ENCODE measurements at regions not wholly inside any gene's neighbourhood (a gene's known extent, or its start where the extent isn't known, plus 50 kb on each side); places are given as distances from the start of the nearest gene placed in this dataset.
"Not testable (repeated sequence)": the region's sequence is repeated elsewhere in the genome, so short reads cannot be mapped to it uniquely, and the experiment has no call there.

DNA sequence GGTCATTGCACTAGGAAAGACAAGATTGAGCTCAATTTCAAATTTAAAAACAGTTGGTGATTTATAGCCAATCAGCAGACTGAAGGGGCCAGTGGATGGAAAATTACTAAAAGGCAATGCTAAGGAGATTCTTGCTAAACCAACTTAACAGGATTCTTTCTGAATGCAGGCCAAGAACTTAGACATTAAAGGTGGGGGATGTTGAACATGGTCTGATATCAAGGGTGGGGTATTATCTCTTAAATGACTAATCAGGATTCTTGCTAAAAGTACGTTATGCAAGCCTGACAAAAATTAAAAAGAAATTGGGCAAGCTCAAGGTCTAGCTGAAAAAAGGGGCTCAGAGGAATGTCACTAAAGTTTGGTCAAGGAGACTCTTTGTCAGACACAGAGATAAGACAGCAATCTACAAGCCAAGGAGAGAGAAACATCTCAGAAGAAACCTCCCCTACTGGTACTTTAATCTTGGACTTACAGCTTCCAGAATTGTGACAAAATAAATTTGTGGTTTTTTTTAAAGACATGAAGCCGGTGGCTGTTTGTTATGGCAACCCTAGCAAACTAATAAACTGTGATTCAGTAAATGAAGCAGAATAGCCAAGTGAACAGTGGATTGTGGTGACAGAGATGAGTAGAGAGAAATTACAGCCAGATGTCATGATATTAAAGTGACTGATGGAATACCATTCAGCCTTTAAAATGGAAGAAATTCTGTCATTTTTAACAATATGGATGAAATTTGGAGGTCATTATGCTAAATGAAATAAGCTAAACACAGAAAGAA, 120.3 kb upstream of the KLHL4 start:
- DNase-seq (ENCODE audit: low read depth) = peak; percentile 41
- no peak overlapping the region for H3K4me3 ChIP-seq (ENCODE audit: low read depth, low read length)
- TF ChIP-seq, protein P1, sequence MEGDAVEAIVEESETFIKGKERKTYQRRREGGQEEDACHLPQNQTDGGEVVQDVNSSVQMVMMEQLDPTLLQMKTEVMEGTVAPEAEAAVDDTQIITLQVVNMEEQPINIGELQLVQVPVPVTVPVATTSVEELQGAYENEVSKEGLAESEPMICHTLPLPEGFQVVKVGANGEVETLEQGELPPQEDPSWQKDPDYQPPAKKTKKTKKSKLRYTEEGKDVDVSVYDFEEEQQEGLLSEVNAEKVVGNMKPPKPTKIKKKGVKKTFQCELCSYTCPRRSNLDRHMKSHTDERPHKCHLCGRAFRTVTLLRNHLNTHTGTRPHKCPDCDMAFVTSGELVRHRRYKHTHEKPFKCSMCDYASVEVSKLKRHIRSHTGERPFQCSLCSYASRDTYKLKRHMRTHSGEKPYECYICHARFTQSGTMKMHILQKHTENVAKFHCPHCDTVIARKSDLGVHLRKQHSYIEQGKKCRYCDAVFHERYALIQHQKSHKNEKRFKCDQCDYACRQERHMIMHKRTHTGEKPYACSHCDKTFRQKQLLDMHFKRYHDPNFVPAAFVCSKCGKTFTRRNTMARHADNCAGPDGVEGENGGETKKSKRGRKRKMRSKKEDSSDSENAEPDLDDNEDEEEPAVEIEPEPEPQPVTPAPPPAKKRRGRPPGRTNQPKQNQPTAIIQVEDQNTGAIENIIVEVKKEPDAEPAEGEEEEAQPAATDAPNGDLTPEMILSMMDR (IDR thresholded peaks at IDR 0.05; ENCODE audit: insufficient read depth, low read depth, low read length) = no peak

DNA sequence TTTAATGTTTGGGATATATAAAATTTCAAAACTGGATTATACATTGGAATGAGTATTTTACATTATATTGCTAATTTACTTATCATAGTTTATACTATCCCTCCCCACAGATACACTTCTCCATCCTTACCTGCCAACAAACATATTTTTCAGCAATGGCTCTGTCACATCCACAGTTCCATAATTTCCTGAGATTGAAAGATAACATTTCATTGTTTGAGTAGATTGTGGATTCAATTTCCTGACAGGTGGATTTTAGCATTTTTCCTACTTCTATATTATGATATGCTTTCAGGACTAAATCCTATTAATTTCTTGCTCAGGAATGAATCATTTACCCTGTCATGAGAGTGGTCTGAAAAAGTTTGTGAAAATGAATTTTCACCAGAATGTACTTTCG, 115.3 kb upstream of the KLHL4 start:
- H3K4me3 ChIP-seq (ENCODE audit: low read depth, low read length) = no peak overlapping the region
- TF ChIP-seq, protein P1 (IDR thresholded peaks at IDR 0.05; ENCODE audit: insufficient read depth, low read depth, low read length) = no peak

DNA sequence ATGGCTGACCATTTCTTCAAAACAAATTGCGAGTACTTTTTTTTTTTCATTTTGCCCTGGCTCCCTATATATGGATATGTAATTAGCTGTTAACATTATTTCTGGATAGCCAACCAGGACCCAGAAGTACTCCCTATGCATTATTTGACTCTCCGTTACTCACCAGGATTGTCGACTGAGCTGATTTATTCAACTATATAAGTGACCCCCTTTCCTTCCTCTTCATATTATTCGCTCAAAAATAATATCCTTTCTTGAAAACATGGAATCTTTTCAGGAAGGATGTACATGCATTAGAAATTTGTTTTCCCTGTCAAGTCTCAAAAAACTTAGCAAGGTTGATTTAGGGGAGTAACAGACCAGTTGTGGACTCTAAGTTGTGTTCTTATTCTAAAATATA, 114.1 kb upstream of the KLHL4 start:
- TF ChIP-seq, protein P1 (IDR thresholded peaks at IDR 0.05; ENCODE audit: insufficient read depth, low read depth, low read length) = no peak
- no peak overlapping the region for H3K4me3 ChIP-seq (ENCODE audit: low read depth, low read length)
- no peak for DNase-seq (ENCODE audit: low read depth)

More for the DNA sequence above, 115.3 kb upstream of the KLHL4 start:
- no peak for DNase-seq (ENCODE audit: low read depth)

DNA sequence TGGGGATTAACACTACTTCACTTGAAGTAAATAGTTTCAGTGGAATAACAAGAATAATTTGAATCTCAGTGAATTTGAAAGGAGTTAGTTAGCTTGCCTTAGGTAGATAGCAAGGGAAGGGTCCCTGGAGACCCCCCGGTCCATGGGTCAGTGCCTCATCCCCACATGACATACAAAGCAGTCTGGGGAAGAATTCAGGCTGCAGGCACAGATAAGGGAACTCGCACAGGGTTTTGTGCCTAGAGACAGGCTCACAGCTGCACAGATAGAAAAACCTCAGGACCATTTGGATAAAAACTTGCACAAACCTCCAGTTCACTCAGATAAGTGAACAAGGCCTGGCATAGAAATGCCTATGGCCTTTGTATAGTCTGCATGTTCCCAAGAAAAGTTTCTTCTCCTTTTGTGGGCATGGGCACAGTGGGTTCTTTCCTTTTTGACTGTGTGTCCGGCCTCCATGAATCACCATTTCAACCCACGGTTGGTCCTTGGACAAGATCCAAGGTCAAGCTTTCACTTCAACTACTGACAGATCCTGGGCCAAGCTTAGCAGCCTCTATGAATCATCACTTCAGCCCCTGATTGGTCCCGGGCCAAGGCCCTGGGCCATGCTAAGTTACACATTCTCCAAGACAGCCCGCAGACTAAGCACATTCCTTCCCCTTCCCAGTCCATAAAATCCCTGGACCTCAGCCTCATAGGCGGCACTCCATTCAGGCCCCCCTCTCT, 108.3 kb upstream of the KLHL4 start:
- no peak overlapping the region for H3K4me3 ChIP-seq (ENCODE audit: low read depth, low read length)
- DNase-seq (ENCODE audit: low read depth) = peak; percentile 86
- TF ChIP-seq, protein P1 (IDR thresholded peaks at IDR 0.05; ENCODE audit: insufficient read depth, low read depth, low read length) = no peak

DNA sequence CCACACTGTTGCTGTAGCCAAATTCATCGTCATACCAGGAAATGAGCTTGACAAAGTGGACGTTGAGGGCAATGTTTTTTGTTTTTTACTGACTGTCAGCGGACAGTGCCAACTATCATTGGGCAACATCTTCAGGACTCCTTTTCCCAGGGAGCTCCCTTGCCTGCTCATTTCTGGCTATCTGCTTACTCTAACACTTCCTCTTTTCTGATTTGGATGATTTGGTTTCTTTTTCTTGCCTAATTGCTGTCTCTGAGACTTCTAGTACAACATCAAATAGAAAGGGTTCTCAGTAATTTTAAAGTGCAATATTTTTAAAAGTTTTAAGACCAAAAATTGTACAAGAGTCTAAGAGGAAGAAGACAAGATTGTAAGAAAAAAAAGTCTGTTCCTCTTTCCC, 92.0 kb upstream of the KLHL4 start:
- no peak overlapping the region for H3K4me3 ChIP-seq (ENCODE audit: low read depth, low read length)
- DNase-seq (ENCODE audit: low read depth) = no peak
- TF ChIP-seq, protein P1 (IDR thresholded peaks at IDR 0.05; ENCODE audit: insufficient read depth, low read depth, low read length) = no peak

DNA sequence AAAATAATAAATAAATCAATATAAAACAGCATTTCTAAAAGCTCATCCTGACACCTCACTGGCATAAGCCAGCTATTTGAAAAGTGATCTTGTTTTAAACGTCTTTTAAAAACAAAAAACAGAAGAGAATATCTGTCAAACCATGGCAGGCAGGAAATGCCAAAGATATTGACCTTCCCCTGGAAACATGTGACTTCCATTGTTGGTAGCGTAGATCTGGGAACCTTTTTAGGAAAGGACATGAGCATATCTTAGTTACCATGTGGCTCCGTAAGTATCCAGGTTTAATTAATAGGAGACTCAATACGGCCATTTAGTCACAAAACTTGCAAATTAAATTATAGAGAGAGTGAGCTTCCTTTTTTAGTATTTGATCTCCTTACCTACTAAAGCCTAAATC, 83.0 kb upstream of the KLHL4 start:
- TF ChIP-seq, protein P1 (IDR thresholded peaks at IDR 0.05; ENCODE audit: insufficient read depth, low read depth, low read length) = no peak
- DNase-seq (ENCODE audit: low read depth) = no peak

DNA sequence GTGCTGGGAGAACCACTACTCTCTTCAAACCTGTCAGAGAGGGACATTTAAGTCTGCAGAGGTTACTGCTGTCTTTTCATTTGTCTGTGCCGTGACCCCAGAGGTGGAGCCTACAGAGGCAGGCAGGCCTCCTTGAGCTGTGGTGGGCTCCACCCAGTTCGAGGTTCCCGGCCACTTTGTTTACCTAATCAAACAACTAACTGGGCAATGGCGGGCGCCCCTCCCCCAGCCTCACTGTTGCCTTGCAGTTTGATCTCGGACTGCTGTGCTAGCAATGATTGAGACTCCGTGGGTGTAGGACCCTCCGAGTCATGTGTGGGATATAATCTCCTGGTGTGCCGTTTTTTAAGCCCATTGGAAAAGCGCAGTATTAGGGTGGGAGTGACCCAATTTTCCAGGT, 69.0 kb upstream of the KLHL4 start:
- not testable (repeated sequence) for DNase-seq (ENCODE audit: low read depth); H3K4me3 ChIP-seq (ENCODE audit: low read depth, low read length)

More for the DNA sequence above, 83.0 kb upstream of the KLHL4 start:
- no peak overlapping the region for H3K4me3 ChIP-seq (ENCODE audit: low read depth, low read length)

DNA sequence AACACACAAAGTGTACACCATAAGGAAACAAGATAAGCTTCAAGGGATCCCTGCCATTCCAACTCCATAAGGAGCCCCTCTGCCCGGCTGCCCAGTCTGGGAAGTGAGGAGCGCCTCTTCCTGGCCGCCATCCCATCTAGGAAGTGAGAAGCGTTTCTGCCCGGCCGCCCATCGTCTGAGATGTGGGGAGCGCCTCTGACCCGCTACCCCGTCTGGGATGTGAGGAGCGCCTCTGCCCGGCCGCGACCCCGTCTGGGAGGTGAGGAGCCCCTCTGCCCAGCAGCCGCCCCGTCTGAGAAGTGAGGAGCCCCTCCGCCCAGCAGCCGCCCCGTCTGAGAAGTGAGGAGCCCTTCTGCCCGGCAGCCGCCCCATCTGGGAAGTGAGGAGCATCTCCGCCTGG, 51.8 kb upstream of the KLHL4 start:
- DNase-seq (ENCODE audit: low read depth); H3K4me3 ChIP-seq (ENCODE audit: low read depth, low read length): not testable (repeated sequence)

Data from fibroblast of villous mesenchyme (primary cell).